SK-N-MC (cell line): ENCODE measurements at regions not wholly inside any gene's neighbourhood (a gene's known extent, or its start where the extent isn't known, plus 50 kb on each side); places are given as distances from the start of the nearest gene placed in this dataset.

Source experiments
- EZH2 ChIP-seq: fragments of 200-600 bp; sonication (generic); IDR thresholded peaks from one replicate; pipeline ENCODE4 v1.6.1; 2017; ENCODE audit warnings: antibody characterized with exemption
- FOXP2 ChIP-seq: optimal IDR thresholded peaks from 2 replicates; pipeline ENCODE3; 2011; ENCODE audit warnings: mild to moderate bottlenecking, moderate library complexity; ENCODE audit not compliant: insufficient read depth; ENCODE audit errors: extremely low read length, control extremely low read depth
- POLR2AphosphoS5 ChIP-seq: IDR thresholded peaks from 2 replicates; pipeline ENCODE4 v1.6.1; 2012; ENCODE audit warnings: mild to moderate bottlenecking, low read depth, low read length, borderline replicate concordance

DNA sequence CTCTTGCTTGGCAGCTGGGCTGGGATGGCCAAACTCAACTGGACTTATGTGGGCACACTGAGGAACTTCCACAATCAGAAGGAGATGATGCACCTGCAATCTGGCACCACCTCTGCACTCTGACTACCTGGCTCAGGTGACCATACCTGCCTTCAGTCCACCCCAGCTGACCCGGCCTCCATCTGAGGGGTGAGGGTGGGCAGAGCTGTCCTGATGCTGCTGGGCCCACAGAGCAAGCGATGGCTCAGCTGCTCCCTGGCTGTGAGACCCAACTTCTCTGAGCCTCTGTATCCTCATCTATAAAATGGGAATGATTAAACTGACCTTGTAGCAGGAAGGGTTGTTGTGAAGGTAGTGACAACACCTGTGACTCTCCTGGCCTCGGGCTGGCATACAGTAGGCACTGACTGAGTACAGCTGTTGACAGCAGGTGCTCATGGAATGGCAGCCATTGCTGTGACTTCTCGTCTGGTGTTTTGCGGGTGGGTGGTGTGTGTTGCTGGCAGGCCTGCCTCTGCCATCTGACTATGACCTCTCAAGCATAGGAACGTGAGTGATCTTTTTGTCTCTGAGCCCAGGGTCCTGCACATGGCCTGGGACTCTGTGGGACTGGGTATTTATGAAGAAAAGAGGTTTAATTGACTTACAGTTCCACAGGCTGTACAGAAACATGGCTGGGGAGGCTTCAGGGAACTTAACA is 438.5 kb downstream of the PTPRU start:
- no peak for TF ChIP-seq FOXP2
- no peak for TF ChIP-seq EZH2
- no peak for TF ChIP-seq POLR2AphosphoS5
